Uterus (tissue), 3 donors: ENCODE measurements at regions not wholly inside any gene's neighbourhood (a gene's known extent, or its start where the extent isn't known, plus 50 kb on each side); places are given as distances from the start of the nearest gene placed in this dataset.
"Not testable (repeated sequence)": the region's sequence is repeated elsewhere in the genome, so short reads cannot be mapped to it uniquely, and the experiment has no call there.

Experiments used
- DNase-seq, 2 donors: peaks; one replicate each; pipeline ENCODE4 v3.0.0-alpha.2; 2019 to 2020
- H3K27ac ChIP-seq, 2 donors: fragments of 200-600 bp; sonication (generic); 1 replicate in 1 of 2; 2 replicates in 1 of 2; pipeline ENCODE4 v1.5.1; 2016 to 2018
- H3K27me3 ChIP-seq, 2 donors: fragments of 200-600 bp; sonication (generic); one replicate each; pipeline ENCODE4 v1.5.1; 2018 to 2019; ENCODE audit warnings: control low read depth in 1 of 2
- H3K36me3 ChIP-seq, 2 donors: fragments of 200-600 bp; sonication (generic); one replicate each; pipeline ENCODE4 v1.5.1; 2019; ENCODE audit warnings: control low read depth in 1 of 2
- H3K4me1 ChIP-seq, 2 donors: fragments of 200-600 bp; sonication (generic); one replicate each; pipeline ENCODE4 v1.5.1; 2018 to 2019; ENCODE audit warnings: control low read depth in 1 of 2
- H3K4me3 ChIP-seq, 2 donors: fragments of 200-600 bp; sonication (generic); 1 replicate in 1 of 2; 2 replicates in 1 of 2; pipeline ENCODE4 v1.5.1; 2018 to 2019; ENCODE audit warnings: mild to moderate bottlenecking in 1 of 2
- H3K9me3 ChIP-seq, 2 donors: fragments of 200-600 bp; sonication (generic); one replicate each; pipeline ENCODE4 v1.5.1; 2019; ENCODE audit warnings: control low read depth in 1 of 2
- CTCF ChIP-seq, 4 experiments: fragments of 200-600 bp in 2 of 4; fragments of 450-650 bp in 2 of 4; sonication (generic) in 2 of 4; IDR thresholded peaks; one replicate each; pipeline ENCODE4 v1.5.1; 2016 to 2019; ENCODE audit warnings: antibody characterized with exemption in 4 of 4, mild to moderate bottlenecking in 2 of 4, moderate library complexity in 1 of 4
- POLR2A ChIP-seq, 2 donors: fragments of 450-650 bp; IDR thresholded peaks; one replicate each; pipeline ENCODE4 v1.6.1; 2016; ENCODE audit warnings: antibody characterized with exemption in 2 of 2, mild to moderate bottlenecking in 1 of 2, moderate library complexity in 1 of 2
- intact Hi-C: fragments of 100-400 bp; cut with DNase I; formaldehyde crosslinking; loops from one replicate; pipeline ENCODE4 v1.15.1; 2023; ENCODE audit warnings: low total_unique reads
- donor health status: DM: yes; HTN: yes; CAD: no.

DNA sequence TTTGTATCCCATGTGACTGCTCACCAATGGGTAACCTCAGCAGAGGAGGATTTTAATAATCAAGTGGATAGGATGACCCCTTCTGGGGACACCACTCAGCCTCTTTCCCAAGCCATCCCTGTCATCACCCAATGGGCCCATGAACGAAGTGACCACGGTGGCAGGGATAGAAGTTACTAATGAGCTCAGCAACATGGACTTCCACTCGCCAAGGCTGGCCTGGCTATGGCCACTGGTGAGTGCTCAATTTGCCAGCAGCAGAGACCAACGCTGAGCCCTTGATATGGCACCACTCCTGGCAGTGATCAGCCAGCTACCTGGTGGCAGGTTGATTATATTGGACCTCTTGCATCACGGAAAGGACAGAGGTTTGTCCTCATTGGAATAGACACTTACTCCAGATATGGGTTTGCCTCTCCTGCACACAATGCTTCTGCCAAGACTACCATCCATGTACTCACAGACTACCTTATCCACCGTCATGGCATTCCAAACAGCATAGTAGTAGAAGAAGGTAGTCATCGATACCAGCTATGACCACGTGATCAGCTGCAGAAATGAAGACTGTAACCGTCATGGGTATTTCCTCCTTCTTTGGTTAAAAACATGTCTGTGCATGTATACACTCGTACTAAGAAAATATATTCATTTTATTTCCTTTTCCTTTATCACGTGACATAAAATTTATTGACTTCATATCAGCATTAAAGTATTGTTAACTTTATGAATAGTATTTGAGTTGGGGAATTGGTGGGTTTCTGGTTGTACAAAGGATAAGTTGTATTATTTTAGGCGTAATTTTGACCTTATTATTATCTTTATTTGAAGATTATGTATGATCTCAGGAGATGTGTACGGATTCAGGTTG lies 562.6 kb downstream of the PTPRU start:
- H3K27me3 ChIP-seq = no peaks in the 10 kb centered on the region
- H3K27ac ChIP-seq = no peak overlapping the region
- intact Hi-C loops = no loop called here
- no peaks in the 10 kb centered on the region for H3K4me1 ChIP-seq
- no peaks in the 10 kb centered on the region for H3K9me3 ChIP-seq
- H3K4me3 ChIP-seq = no peak overlapping the region
- TF ChIP-seq CTCF (IDR thresholded peaks at IDR 0.05) (no peak), POLR2A (IDR thresholded peaks at IDR 0.05) (no peak)
- no peaks in the 10 kb centered on the region for H3K36me3 ChIP-seq
- no peak for DNase-seq

GRCh38 chr1:29797125-29797524 lies 560.8 kb downstream of the PTPRU start:
- H3K9me3 ChIP-seq, intact Hi-C loops, H3K4me1 ChIP-seq: not testable (repeated sequence)

DNA sequence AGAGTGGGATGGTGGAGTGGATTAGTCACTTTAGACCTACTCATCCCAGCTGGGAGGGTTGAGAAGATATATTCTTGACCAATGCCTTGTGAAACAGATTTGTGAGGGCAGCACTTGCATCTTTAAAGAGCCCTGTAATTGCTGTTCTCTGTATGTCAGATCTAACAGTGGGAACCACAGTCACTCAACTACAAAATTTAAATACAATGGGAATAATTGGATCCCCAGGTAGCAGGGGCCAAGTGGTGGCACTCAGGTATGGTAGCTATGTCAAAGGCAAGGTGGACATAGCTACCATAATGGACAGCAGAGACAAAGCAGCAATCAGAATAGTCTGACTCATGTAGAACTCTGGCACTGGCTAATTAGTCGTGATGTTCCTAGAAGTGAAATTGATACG lies 559.6 kb downstream of the PTPRU start:
- H3K4me3 ChIP-seq, DNase-seq, H3K4me1 ChIP-seq, H3K9me3 ChIP-seq, H3K27me3 ChIP-seq, intact Hi-C loops, H3K36me3 ChIP-seq, H3K27ac ChIP-seq: not testable (repeated sequence)

More at GRCh38 chr1:29797125-29797524, 560.8 kb downstream of the PTPRU start:
- DNase-seq, H3K36me3 ChIP-seq, H3K4me3 ChIP-seq, H3K27ac ChIP-seq, H3K27me3 ChIP-seq: not testable (repeated sequence)

GRCh38 chr1:29793653-29794348 lies 557.5 kb downstream of the PTPRU start:
- Histone ChIP-seq H3K4me3 (no peak overlapping the region), H3K4me1 (no peaks in the 10 kb centered on the region), H3K27me3 (no peaks in the 10 kb centered on the region), H3K9me3 (no peaks in the 10 kb centered on the region), H3K27ac (no peak overlapping the region), H3K36me3 (no peaks in the 10 kb centered on the region)
- intact Hi-C loops = no loop called here
- no peak for DNase-seq
- no peak for TF ChIP-seq CTCF (IDR thresholded peaks at IDR 0.05)
- TF ChIP-seq POLR2A (IDR thresholded peaks at IDR 0.05) = no peak

GRCh38 chr1:29793101-29793546 lies 556.8 kb downstream of the PTPRU start:
- H3K4me3 ChIP-seq = no peak overlapping the region
- intact Hi-C loops = no loop called here
- H3K27me3 ChIP-seq = no peaks in the 10 kb centered on the region
- H3K4me1 ChIP-seq = no peaks in the 10 kb centered on the region
- H3K36me3 ChIP-seq = no peaks in the 10 kb centered on the region
- H3K9me3 ChIP-seq = no peaks in the 10 kb centered on the region
- DNase-seq = peak; percentile 63 to 82
- H3K27ac ChIP-seq = no peak overlapping the region
- TF ChIP-seq POLR2A (IDR thresholded peaks at IDR 0.05) (no peak), CTCF (IDR thresholded peaks at IDR 0.05) (peak; percentile 65 to 81 (median 69))

- intact Hi-C loops = no loop called here
- Histone ChIP-seq H3K36me3 (no peaks in the 10 kb centered on the region), H3K27me3 (no peaks in the 10 kb centered on the region), H3K27ac (no peak overlapping the region), H3K4me3 (no peak overlapping the region), H3K4me1 (no peaks in the 10 kb centered on the region), H3K9me3 (no peaks in the 10 kb centered on the region)
- TF ChIP-seq CTCF (IDR thresholded peaks at IDR 0.05) = no peak
- no peak for TF ChIP-seq POLR2A (IDR thresholded peaks at IDR 0.05)
- DNase-seq = no peak
Observed at GRCh38 chr1:29789910-29790247, 553.6 kb downstream of the PTPRU start.
